Fibroblast of lung (primary cell): ENCODE measurements at regions not wholly inside any gene's neighbourhood (a gene's known extent, or its start where the extent isn't known, plus 50 kb on each side); places are given as distances from the start of the nearest gene placed in this dataset.
"Not testable (repeated sequence)": the region's sequence is repeated elsewhere in the genome, so short reads cannot be mapped to it uniquely, and the experiment has no call there.

ENCODE experiments used
- EZH2 ChIP-seq: IDR thresholded peaks from 2 replicates; pipeline ENCODE4 v1.5.1; 2012; ENCODE audit warnings: low read length, control low read depth, mild to moderate bottlenecking; ENCODE audit errors: missing control alignments
- TF ChIP-seq, protein P1 (sequence below), 2 donors: IDR thresholded peaks in 1 of 2; conservative IDR thresholded peaks in 1 of 2; 1 replicate in 1 of 2; 2 replicates in 1 of 2; pipeline ENCODE4 v1.5.1; 2011 to 2012; ENCODE audit warnings: low read length in 2 of 2, control low read depth in 1 of 2, inconsistent platforms in 1 of 2, low read depth in 1 of 2, mild to moderate bottlenecking in 1 of 2

DNA sequence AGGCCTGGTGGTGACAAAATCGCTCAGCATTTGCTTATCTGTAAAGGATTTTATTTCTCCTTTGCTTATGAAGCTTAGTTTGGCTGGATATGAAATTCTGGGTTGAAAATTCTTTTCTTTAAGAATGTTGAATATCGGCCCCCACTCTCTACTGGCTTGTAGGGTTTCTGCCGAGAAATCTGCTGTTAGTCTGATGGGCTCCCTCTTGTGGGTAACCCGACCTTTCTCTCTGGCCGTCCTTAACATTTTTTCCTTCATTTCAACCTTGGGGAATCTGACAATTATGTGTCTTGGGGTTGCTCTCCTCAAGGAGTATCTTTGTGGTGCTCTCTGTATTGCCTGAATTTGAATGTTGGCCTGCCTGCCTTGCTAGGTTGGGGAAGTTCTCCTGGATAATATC lies 65.3 kb upstream of the TP53I11 start:
- not testable (repeated sequence) for TF ChIP-seq EZH2
- TF ChIP-seq, protein P1, sequence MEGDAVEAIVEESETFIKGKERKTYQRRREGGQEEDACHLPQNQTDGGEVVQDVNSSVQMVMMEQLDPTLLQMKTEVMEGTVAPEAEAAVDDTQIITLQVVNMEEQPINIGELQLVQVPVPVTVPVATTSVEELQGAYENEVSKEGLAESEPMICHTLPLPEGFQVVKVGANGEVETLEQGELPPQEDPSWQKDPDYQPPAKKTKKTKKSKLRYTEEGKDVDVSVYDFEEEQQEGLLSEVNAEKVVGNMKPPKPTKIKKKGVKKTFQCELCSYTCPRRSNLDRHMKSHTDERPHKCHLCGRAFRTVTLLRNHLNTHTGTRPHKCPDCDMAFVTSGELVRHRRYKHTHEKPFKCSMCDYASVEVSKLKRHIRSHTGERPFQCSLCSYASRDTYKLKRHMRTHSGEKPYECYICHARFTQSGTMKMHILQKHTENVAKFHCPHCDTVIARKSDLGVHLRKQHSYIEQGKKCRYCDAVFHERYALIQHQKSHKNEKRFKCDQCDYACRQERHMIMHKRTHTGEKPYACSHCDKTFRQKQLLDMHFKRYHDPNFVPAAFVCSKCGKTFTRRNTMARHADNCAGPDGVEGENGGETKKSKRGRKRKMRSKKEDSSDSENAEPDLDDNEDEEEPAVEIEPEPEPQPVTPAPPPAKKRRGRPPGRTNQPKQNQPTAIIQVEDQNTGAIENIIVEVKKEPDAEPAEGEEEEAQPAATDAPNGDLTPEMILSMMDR (conservative IDR thresholded peaks at IDR 0.05 in 1 of 2, IDR thresholded peaks at IDR 0.05 in 1 of 2; ENCODE audit: low read depth in 1 of 2, low read length in 2 of 2) = not testable (repeated sequence)
